ENCODE measurements at regions not wholly inside any gene's neighbourhood (a gene's known extent, or its start where the extent isn't known, plus 50 kb on each side); places are given as distances from the start of the nearest gene placed in this dataset.

GRCh38 chr10:124160943-124161582, 67.7 kb upstream of the CHST15 start:
- Histone ChIP-seq H3K9me3 (ENCODE audit: control insufficient read depth, low read length) (no peaks in the 10 kb centered on the region), H3K4me1 (ENCODE audit: control insufficient read depth, insufficient read depth, low read length) (peaks cover 6% of the 10 kb centered on the region), H3K27me3 (ENCODE audit: control insufficient read depth, insufficient read depth, low read length) (peaks cover 10% of the 10 kb centered on the region)

GRCh38 chr10:124160176-124160575, 66.8 kb upstream of the CHST15 start:
- Histone ChIP-seq H3K27me3 (ENCODE audit: control insufficient read depth, insufficient read depth, low read length) (peaks cover 10% of the 10 kb centered on the region), H3K36me3 (ENCODE audit: control insufficient read depth, insufficient read depth, low read length) (no peaks in the 10 kb centered on the region), H3K9ac (ENCODE audit: low read length) (no peak overlapping the region), H3K9me3 (ENCODE audit: control insufficient read depth, low read length) (no peaks in the 10 kb centered on the region), H3K4me1 (ENCODE audit: control insufficient read depth, insufficient read depth, low read length) (peaks cover 10% of the 10 kb centered on the region), H3K4me3 (ENCODE audit: low read length) (no peak overlapping the region)

More at GRCh38 chr10:124160943-124161582, 67.7 kb upstream of the CHST15 start:
- no peak overlapping the region for H3K9ac ChIP-seq (ENCODE audit: low read length)
- no peaks in the 10 kb centered on the region for H3K36me3 ChIP-seq (ENCODE audit: control insufficient read depth, insufficient read depth, low read length)
- H3K4me3 ChIP-seq (ENCODE audit: low read length): no peak overlapping the region

- Histone ChIP-seq H3K4me1 (ENCODE audit: control insufficient read depth, insufficient read depth, low read length) (peaks cover 10% of the 10 kb centered on the region), H3K27me3 (ENCODE audit: control insufficient read depth, insufficient read depth, low read length) (peaks cover 10% of the 10 kb centered on the region), H3K36me3 (ENCODE audit: control insufficient read depth, insufficient read depth, low read length) (no peaks in the 10 kb centered on the region)
These were observed 65.8 kb upstream of the CHST15 start for GRCh38 chr10:124159153-124159552.

GRCh38 chr10:124158592-124158991, 65.2 kb upstream of the CHST15 start:
- no peak overlapping the region for H3K4me3 ChIP-seq (ENCODE audit: low read length)
- peaks cover 10% of the 10 kb centered on the region for H3K27me3 ChIP-seq (ENCODE audit: control insufficient read depth, insufficient read depth, low read length)
- H3K36me3 ChIP-seq (ENCODE audit: control insufficient read depth, insufficient read depth, low read length): no peaks in the 10 kb centered on the region
- H3K9ac ChIP-seq (ENCODE audit: low read length): no peak overlapping the region
- no peaks in the 10 kb centered on the region for H3K9me3 ChIP-seq (ENCODE audit: control insufficient read depth, low read length)
- H3K4me1 ChIP-seq (ENCODE audit: control insufficient read depth, insufficient read depth, low read length): peaks cover 12% of the 10 kb centered on the region

More at GRCh38 chr10:124159153-124159552, 65.8 kb upstream of the CHST15 start:
- Histone ChIP-seq H3K4me3 (ENCODE audit: low read length) (no peak overlapping the region), H3K9ac (ENCODE audit: low read length) (no peak overlapping the region), H3K9me3 (ENCODE audit: control insufficient read depth, low read length) (no peaks in the 10 kb centered on the region)

- no peaks in the 10 kb centered on the region for H3K36me3 ChIP-seq (ENCODE audit: control insufficient read depth, insufficient read depth, low read length)
- no peak overlapping the region for H3K9ac ChIP-seq (ENCODE audit: low read length)
- no peaks in the 10 kb centered on the region for H3K9me3 ChIP-seq (ENCODE audit: control insufficient read depth, low read length)
- no peak overlapping the region for H3K4me3 ChIP-seq (ENCODE audit: low read length)
- peaks cover 10% of the 10 kb centered on the region for H3K27me3 ChIP-seq (ENCODE audit: control insufficient read depth, insufficient read depth, low read length)
- H3K4me1 ChIP-seq (ENCODE audit: control insufficient read depth, insufficient read depth, low read length): peaks cover 25% of the 10 kb centered on the region
These were observed 63.9 kb upstream of the CHST15 start for GRCh38 chr10:124157271-124157681.

GRCh38 chr10:124156524-124157260, 63.3 kb upstream of the CHST15 start:
- Histone ChIP-seq H3K4me3 (ENCODE audit: low read length) (no peak overlapping the region), H3K9ac (ENCODE audit: low read length) (no peak overlapping the region), H3K36me3 (ENCODE audit: control insufficient read depth, insufficient read depth, low read length) (no peaks in the 10 kb centered on the region), H3K4me1 (ENCODE audit: control insufficient read depth, insufficient read depth, low read length) (peaks cover 31% of the 10 kb centered on the region), H3K9me3 (ENCODE audit: control insufficient read depth, low read length) (no peaks in the 10 kb centered on the region), H3K27me3 (ENCODE audit: control insufficient read depth, insufficient read depth, low read length) (peaks cover 10% of the 10 kb centered on the region)

GRCh38 chr10:124155781-124156435, 62.5 kb upstream of the CHST15 start:
- Histone ChIP-seq H3K36me3 (ENCODE audit: control insufficient read depth, insufficient read depth, low read length) (no peaks in the 10 kb centered on the region), H3K9ac (ENCODE audit: low read length) (no peak overlapping the region), H3K9me3 (ENCODE audit: control insufficient read depth, low read length) (no peaks in the 10 kb centered on the region), H3K4me1 (ENCODE audit: control insufficient read depth, insufficient read depth, low read length) (peaks cover 33% of the 10 kb centered on the region), H3K4me3 (ENCODE audit: low read length) (no peak overlapping the region), H3K27me3 (ENCODE audit: control insufficient read depth, insufficient read depth, low read length) (peaks cover 10% of the 10 kb centered on the region)

GRCh38 chr10:124153023-124153826, 59.8 kb upstream of the CHST15 start:
- Histone ChIP-seq H3K9me3 (ENCODE audit: control insufficient read depth, low read length) (no peaks in the 10 kb centered on the region), H3K36me3 (ENCODE audit: control insufficient read depth, insufficient read depth, low read length) (no peaks in the 10 kb centered on the region), H3K4me3 (ENCODE audit: low read length) (peak overlapping the region; percentile 44), H3K4me1 (ENCODE audit: control insufficient read depth, insufficient read depth, low read length) (peaks cover 33% of the 10 kb centered on the region), H3K9ac (ENCODE audit: low read length) (peak overlapping the region; percentile 33), H3K27me3 (ENCODE audit: control insufficient read depth, insufficient read depth, low read length) (no peaks in the 10 kb centered on the region)

GRCh38 chr10:124152139-124153022, 59.0 kb upstream of the CHST15 start:
- Histone ChIP-seq H3K9ac (ENCODE audit: low read length) (peak overlapping the region; percentile 33), H3K4me3 (ENCODE audit: low read length) (peak overlapping the region; percentile 44), H3K27me3 (ENCODE audit: control insufficient read depth, insufficient read depth, low read length) (no peaks in the 10 kb centered on the region), H3K9me3 (ENCODE audit: control insufficient read depth, low read length) (no peaks in the 10 kb centered on the region), H3K36me3 (ENCODE audit: control insufficient read depth, insufficient read depth, low read length) (no peaks in the 10 kb centered on the region), H3K4me1 (ENCODE audit: control insufficient read depth, insufficient read depth, low read length) (peaks cover 33% of the 10 kb centered on the region)

GRCh38 chr10:124151466-124152095, 58.2 kb upstream of the CHST15 start:
- Histone ChIP-seq H3K27me3 (ENCODE audit: control insufficient read depth, insufficient read depth, low read length) (no peaks in the 10 kb centered on the region), H3K4me3 (ENCODE audit: low read length) (no peak overlapping the region), H3K4me1 (ENCODE audit: control insufficient read depth, insufficient read depth, low read length) (peaks cover 32% of the 10 kb centered on the region), H3K36me3 (ENCODE audit: control insufficient read depth, insufficient read depth, low read length) (no peaks in the 10 kb centered on the region), H3K9ac (ENCODE audit: low read length) (no peak overlapping the region), H3K9me3 (ENCODE audit: control insufficient read depth, low read length) (no peaks in the 10 kb centered on the region)
